OCI-LY1 (cell line): ENCODE measurements at regions not wholly inside any gene's neighbourhood (a gene's known extent, or its start where the extent isn't known, plus 50 kb on each side); places are given as distances from the start of the nearest gene placed in this dataset.

ENCODE experiments used
- CTCF ChIP-seq: fragments of 200-600 bp; sonication (generic), shearing (Covaris generic); IDR thresholded peaks from 2 replicates; pipeline ENCODE4 v1.5.1; 2017; ENCODE audit warnings: mild to moderate bottlenecking, antibody characterized with exemption, low read length, moderate library complexity, mixed read lengths
- EZH2 ChIP-seq: fragments of 200-600 bp; sonication (generic), shearing (Covaris generic); IDR thresholded peaks from 2 replicates; pipeline ENCODE4 v1.8.0; 2017; ENCODE audit warnings: borderline replicate concordance, mixed run types, mild to moderate bottlenecking, antibody characterized with exemption, low read length, moderate library complexity, mixed read lengths

GRCh38 chr18:43175257-43175656 is 59.8 kb upstream of the RIT2 start:
- TF ChIP-seq CTCF, result no peak
- no peak for TF ChIP-seq EZH2
